ENCODE measurements at regions not wholly inside any gene's neighbourhood (a gene's known extent, or its start where the extent isn't known, plus 50 kb on each side); places are given as distances from the start of the nearest gene placed in this dataset.
A peak's percentile ranks its signal among the peaks of the same experiment; 100 is the strongest.

DNA sequence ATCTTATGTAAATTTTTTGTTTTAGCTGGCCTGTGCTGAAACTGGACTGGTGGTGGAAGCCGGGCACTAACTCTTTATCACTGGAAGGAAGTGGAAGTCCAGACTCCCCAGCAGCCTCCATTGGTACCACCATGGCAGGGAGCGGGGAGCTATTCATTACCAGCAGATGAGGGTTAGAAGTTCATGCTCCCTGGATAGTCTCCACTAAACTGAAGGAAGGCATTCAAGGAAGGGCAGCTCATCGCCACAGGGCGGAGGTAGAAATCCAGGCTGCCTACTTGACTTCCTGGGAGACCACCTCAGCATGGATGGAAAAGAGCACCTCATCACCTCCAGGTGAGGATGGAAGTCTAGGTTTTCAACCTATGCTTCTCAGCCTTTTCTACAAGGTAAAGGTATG is 130.9 kb downstream of the SLC16A9 start:
- Histone ChIP-seq H3K9me3 (ENCODE audit: control insufficient read depth in 1 of 2, low read length in 2 of 2) (no peaks in the 10 kb centered on the region), H3K4me3 (ENCODE audit: low read depth in 1 of 2, low read length in 2 of 2) (peak overlapping the region in 1 of 2 donors; percentile 29), H3K27ac (ENCODE audit: low read length) (no peak overlapping the region), H3K36me3 (ENCODE audit: control insufficient read depth in 1 of 2, insufficient read depth in 2 of 2, low read length in 2 of 2) (no peaks in the 10 kb centered on the region), H3K27me3 (ENCODE audit: low read depth, low read length) (no peaks in the 10 kb centered on the region), H3K4me1 (ENCODE audit: control insufficient read depth in 1 of 2, insufficient read depth in 2 of 2, low read length in 2 of 2) (peaks cover 0 to 14% of the 10 kb centered on the region in 2 donors)

DNA sequence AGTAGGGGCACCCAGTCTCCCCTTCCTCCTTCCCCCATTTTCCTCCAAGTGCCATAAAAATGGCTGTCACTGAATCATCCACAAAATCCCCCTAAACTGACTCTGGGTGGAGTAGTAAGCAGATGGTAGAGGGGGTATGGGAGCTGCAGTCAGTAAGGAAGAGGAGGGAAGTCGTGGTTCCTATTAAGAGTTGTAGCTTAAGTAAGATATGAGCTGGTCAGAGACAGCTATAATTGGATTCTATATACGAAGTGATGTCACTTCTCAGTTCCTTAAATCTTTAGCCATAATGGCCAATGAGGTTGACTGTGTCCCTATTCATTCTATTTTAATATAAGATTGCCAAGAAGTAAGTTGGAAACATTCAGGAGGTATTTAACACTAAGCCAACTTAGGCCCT is 131.7 kb downstream of the SLC16A9 start:
- Histone ChIP-seq H3K27ac (ENCODE audit: low read length) (no peak overlapping the region), H3K36me3 (ENCODE audit: control insufficient read depth in 1 of 2, insufficient read depth in 2 of 2, low read length in 2 of 2) (no peaks in the 10 kb centered on the region), H3K27me3 (ENCODE audit: low read depth, low read length) (no peaks in the 10 kb centered on the region), H3K4me3 (ENCODE audit: low read depth in 1 of 2, low read length in 2 of 2) (no peak overlapping the region), H3K4me1 (ENCODE audit: control insufficient read depth in 1 of 2, insufficient read depth in 2 of 2, low read length in 2 of 2) (peaks cover 0 to 14% of the 10 kb centered on the region in 2 donors), H3K9me3 (ENCODE audit: control insufficient read depth in 1 of 2, low read length in 2 of 2) (no peaks in the 10 kb centered on the region)

GRCh38 chr10:59575269-59575668 is 134.4 kb downstream of the SLC16A9 start:
- H3K36me3 ChIP-seq (ENCODE audit: control insufficient read depth in 1 of 2, insufficient read depth in 2 of 2, low read length in 2 of 2) = no peaks in the 10 kb centered on the region
- no peak overlapping the region for H3K4me3 ChIP-seq (ENCODE audit: low read depth in 1 of 2, low read length in 2 of 2)
- H3K4me1 ChIP-seq (ENCODE audit: control insufficient read depth in 1 of 2, insufficient read depth in 2 of 2, low read length in 2 of 2) = peaks cover 0 to 12% of the 10 kb centered on the region in 2 donors
- H3K27ac ChIP-seq (ENCODE audit: low read length) = no peak overlapping the region
- no peaks in the 10 kb centered on the region for H3K9me3 ChIP-seq (ENCODE audit: control insufficient read depth in 1 of 2, low read length in 2 of 2)
- H3K27me3 ChIP-seq (ENCODE audit: low read depth, low read length) = no peaks in the 10 kb centered on the region

DNA sequence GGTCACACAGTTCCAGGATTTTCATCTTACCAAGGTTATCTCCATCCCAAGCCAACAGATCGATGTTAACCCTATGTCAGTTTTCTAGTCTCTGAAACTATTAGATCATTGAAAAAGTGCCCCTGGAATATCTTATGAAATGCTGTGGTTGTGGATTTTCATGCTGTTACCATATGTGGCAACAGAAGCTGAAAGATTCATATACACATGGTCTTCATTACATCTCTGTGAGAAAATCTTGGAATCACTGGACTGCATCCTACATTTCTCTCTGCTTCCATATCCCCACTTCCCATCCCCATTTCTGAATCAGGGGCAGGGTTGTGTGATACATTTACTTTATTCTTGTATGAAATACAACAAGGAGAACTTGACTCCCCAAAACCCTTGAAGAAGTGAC is 146.1 kb downstream of the SLC16A9 start:
- Histone ChIP-seq H3K27ac (ENCODE audit: low read length) (no peak overlapping the region), H3K27me3 (ENCODE audit: low read depth, low read length) (no peaks in the 10 kb centered on the region), H3K36me3 (ENCODE audit: control insufficient read depth in 1 of 2, insufficient read depth in 2 of 2, low read length in 2 of 2) (no peaks in the 10 kb centered on the region), H3K4me3 (ENCODE audit: low read depth in 1 of 2, low read length in 2 of 2) (no peak overlapping the region), H3K4me1 (ENCODE audit: control insufficient read depth in 1 of 2, insufficient read depth in 2 of 2, low read length in 2 of 2) (peaks cover 0 to 10% of the 10 kb centered on the region in 2 donors), H3K9me3 (ENCODE audit: control insufficient read depth in 1 of 2, low read length in 2 of 2) (no peaks in the 10 kb centered on the region)

DNA sequence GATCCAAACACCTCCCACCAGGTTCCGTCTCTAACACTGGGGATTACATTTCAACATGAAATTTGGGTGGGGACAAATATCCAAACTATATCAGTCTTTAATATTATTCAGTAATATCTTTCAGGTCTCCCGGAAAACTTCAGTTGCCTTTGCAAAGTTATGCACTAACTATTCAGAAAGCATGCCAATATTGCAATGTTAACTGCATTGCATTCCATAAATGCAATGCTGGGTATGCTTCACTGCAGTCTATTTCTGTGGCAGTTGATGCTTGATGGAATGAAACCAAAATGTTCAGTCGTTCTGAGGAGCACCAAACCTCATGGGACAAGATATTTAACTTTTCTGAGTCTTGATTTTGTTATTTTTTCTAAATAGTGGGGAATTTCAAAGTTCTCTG is 147.5 kb downstream of the SLC16A9 start:
- no peak overlapping the region for H3K27ac ChIP-seq (ENCODE audit: low read length)
- H3K27me3 ChIP-seq (ENCODE audit: low read depth, low read length) = no peaks in the 10 kb centered on the region
- no peaks in the 10 kb centered on the region for H3K36me3 ChIP-seq (ENCODE audit: control insufficient read depth in 1 of 2, insufficient read depth in 2 of 2, low read length in 2 of 2)

DNA sequence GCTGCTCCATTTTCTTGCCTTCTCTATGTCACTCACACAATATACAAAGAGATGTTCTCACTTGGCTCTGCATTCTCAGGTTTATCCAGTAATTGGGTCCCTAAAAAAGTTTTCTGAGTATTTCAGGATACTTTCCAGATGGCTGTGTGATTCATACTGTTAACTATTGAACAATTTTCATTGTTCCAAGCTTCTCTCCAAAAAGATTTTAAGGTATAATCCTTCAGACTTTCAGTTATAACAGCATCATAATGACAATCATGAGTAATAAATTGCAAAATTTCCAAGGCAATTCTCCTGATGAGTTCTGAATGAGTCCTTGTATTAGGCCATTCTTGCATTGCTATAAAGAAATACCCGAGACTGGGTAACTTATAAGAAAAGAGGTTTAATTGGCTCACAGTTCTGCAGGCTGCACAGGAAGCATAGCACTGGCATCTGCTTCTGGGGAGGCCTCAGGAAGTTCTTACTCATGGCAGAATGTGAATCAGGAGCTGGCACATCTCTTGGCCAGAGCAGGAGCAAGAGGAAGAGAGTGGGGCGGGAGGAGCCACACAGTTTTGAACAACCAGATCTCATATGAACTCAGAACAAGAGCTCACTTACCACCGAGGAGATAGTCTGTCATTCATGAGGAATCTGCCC is 148.1 kb downstream of the SLC16A9 start:
- Histone ChIP-seq H3K36me3 (ENCODE audit: control insufficient read depth in 1 of 2, insufficient read depth in 2 of 2, low read length in 2 of 2) (no peaks in the 10 kb centered on the region), H3K4me1 (ENCODE audit: control insufficient read depth in 1 of 2, insufficient read depth in 2 of 2, low read length in 2 of 2) (peaks cover 0 to 10% of the 10 kb centered on the region in 2 donors), H3K27ac (ENCODE audit: low read length) (no peak overlapping the region), H3K4me3 (ENCODE audit: low read depth in 1 of 2, low read length in 2 of 2) (no peak overlapping the region), H3K27me3 (ENCODE audit: low read depth, low read length) (no peaks in the 10 kb centered on the region), H3K9me3 (ENCODE audit: control insufficient read depth in 1 of 2, low read length in 2 of 2) (no peaks in the 10 kb centered on the region)

More for the DNA sequence above, 147.5 kb downstream of the SLC16A9 start:
- peaks cover 0 to 10% of the 10 kb centered on the region in 2 donors for H3K4me1 ChIP-seq (ENCODE audit: control insufficient read depth in 1 of 2, insufficient read depth in 2 of 2, low read length in 2 of 2)
- H3K9me3 ChIP-seq (ENCODE audit: control insufficient read depth in 1 of 2, low read length in 2 of 2) = no peaks in the 10 kb centered on the region
- H3K4me3 ChIP-seq (ENCODE audit: low read depth in 1 of 2, low read length in 2 of 2) = no peak overlapping the region

- Histone ChIP-seq H3K27ac (ENCODE audit: low read length) (no peak overlapping the region), H3K9me3 (ENCODE audit: control insufficient read depth in 1 of 2, low read length in 2 of 2) (no peaks in the 10 kb centered on the region), H3K36me3 (ENCODE audit: control insufficient read depth in 1 of 2, insufficient read depth in 2 of 2, low read length in 2 of 2) (no peaks in the 10 kb centered on the region), H3K4me1 (ENCODE audit: control insufficient read depth in 1 of 2, insufficient read depth in 2 of 2, low read length in 2 of 2) (peaks cover 0 to 10% of the 10 kb centered on the region in 2 donors), H3K4me3 (ENCODE audit: low read depth in 1 of 2, low read length in 2 of 2) (no peak overlapping the region), H3K27me3 (ENCODE audit: low read depth, low read length) (no peaks in the 10 kb centered on the region)
These were observed 148.7 kb downstream of the SLC16A9 start for GRCh38 chr10:59560990-59561389.

GRCh38 chr10:59560161-59560560 is 149.5 kb downstream of the SLC16A9 start:
- peaks cover 0 to 10% of the 10 kb centered on the region in 2 donors for H3K4me1 ChIP-seq (ENCODE audit: control insufficient read depth in 1 of 2, insufficient read depth in 2 of 2, low read length in 2 of 2)

DNA sequence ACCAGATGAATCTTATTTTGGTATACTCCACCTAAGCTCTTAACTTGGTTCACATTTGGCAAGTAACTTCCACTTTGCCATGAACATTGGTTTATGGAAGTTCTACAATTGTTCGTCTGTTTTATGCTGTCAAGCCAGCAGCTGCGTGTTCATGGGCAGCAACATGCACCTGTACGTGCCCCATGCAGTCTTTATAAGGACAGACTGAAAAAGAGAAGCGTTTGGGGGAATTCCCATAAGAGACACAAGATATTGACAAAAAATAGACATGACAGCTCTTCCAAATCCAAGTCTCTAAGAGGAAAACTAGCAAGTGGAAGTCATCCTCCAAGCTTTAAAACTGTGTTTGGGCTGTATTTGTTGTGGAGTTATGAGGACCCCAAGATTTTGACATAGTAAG is 151.6 kb downstream of the SLC16A9 start:
- no peaks in the 10 kb centered on the region for H3K36me3 ChIP-seq (ENCODE audit: control insufficient read depth in 1 of 2, insufficient read depth in 2 of 2, low read length in 2 of 2)
- no peak overlapping the region for H3K27ac ChIP-seq (ENCODE audit: low read length)
- no peak overlapping the region for H3K4me3 ChIP-seq (ENCODE audit: low read depth in 1 of 2, low read length in 2 of 2)
- no peaks in the 10 kb centered on the region for H3K27me3 ChIP-seq (ENCODE audit: low read depth, low read length)
- no peaks in the 10 kb centered on the region for H3K9me3 ChIP-seq (ENCODE audit: control insufficient read depth in 1 of 2, low read length in 2 of 2)
- peaks cover 0 to 10% of the 10 kb centered on the region in 2 donors for H3K4me1 ChIP-seq (ENCODE audit: control insufficient read depth in 1 of 2, insufficient read depth in 2 of 2, low read length in 2 of 2)

More at GRCh38 chr10:59560161-59560560, 149.5 kb downstream of the SLC16A9 start:
- Histone ChIP-seq H3K27ac (ENCODE audit: low read length) (no peak overlapping the region), H3K27me3 (ENCODE audit: low read depth, low read length) (no peaks in the 10 kb centered on the region), H3K36me3 (ENCODE audit: control insufficient read depth in 1 of 2, insufficient read depth in 2 of 2, low read length in 2 of 2) (no peaks in the 10 kb centered on the region), H3K4me3 (ENCODE audit: low read depth in 1 of 2, low read length in 2 of 2) (no peak overlapping the region), H3K9me3 (ENCODE audit: control insufficient read depth in 1 of 2, low read length in 2 of 2) (no peaks in the 10 kb centered on the region)

DNA sequence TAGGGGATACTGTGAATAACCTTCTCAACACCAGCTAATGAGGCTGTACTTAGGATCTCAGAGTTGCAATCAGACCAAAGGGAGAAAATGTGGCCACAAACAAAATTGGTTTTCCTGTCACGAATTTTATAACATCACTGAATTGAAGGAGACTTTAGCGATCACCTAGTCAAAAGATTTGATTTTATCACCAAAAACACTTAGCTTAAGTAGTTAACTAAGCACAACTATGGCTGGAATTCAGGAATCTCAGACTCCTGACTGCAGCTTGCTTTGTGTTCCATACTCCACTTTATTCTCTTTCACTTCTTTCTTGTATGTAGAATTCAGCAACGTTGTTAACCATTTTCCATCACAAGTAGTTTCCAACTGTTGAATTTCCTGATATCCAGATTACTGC is 152.0 kb downstream of the SLC16A9 start:
- no peaks in the 10 kb centered on the region for H3K9me3 ChIP-seq (ENCODE audit: control insufficient read depth in 1 of 2, low read length in 2 of 2)
- H3K36me3 ChIP-seq (ENCODE audit: control insufficient read depth in 1 of 2, insufficient read depth in 2 of 2, low read length in 2 of 2) = no peaks in the 10 kb centered on the region
- no peaks in the 10 kb centered on the region for H3K27me3 ChIP-seq (ENCODE audit: low read depth, low read length)
- H3K4me1 ChIP-seq (ENCODE audit: control insufficient read depth in 1 of 2, insufficient read depth in 2 of 2, low read length in 2 of 2) = peaks cover 0 to 10% of the 10 kb centered on the region in 2 donors
- H3K4me3 ChIP-seq (ENCODE audit: low read depth in 1 of 2, low read length in 2 of 2) = no peak overlapping the region
- no peak overlapping the region for H3K27ac ChIP-seq (ENCODE audit: low read length)

- Histone ChIP-seq H3K36me3 (ENCODE audit: control insufficient read depth in 1 of 2, insufficient read depth in 2 of 2, low read length in 2 of 2) (no peaks in the 10 kb centered on the region), H3K4me3 (ENCODE audit: low read depth in 1 of 2, low read length in 2 of 2) (no peak overlapping the region), H3K27me3 (ENCODE audit: low read depth, low read length) (no peaks in the 10 kb centered on the region), H3K9me3 (ENCODE audit: control insufficient read depth in 1 of 2, low read length in 2 of 2) (no peaks in the 10 kb centered on the region), H3K27ac (ENCODE audit: low read length) (no peak overlapping the region), H3K4me1 (ENCODE audit: control insufficient read depth in 1 of 2, insufficient read depth in 2 of 2, low read length in 2 of 2) (peaks cover 0 to 10% of the 10 kb centered on the region in 2 donors)
These were observed 152.6 kb downstream of the SLC16A9 start for GRCh38 chr10:59557052-59557451.

Data from muscle layer of duodenum (tissue), 2 donors.